HepG2 (cell line): ENCODE measurements at regions not wholly inside any gene's neighbourhood (a gene's known extent, or its start where the extent isn't known, plus 50 kb on each side); places are given as distances from the start of the nearest gene placed in this dataset.

Experiments used
- ATAC-seq: fragments of 200-7000 bp; cut with Tn5 transposase; 3 replicates; pipeline ENCODE4 v1.9.1; 2020; ENCODE audit warnings: mild to moderate bottlenecking, moderate library complexity
- BruUV-seq: library from RNA; stranded (reverse); fragments of 400-500 nt; replicated peaks from 2 replicates; lab custom pipeline; 2021; lab: Mats Ljungman, UMichigan
- CTCF ChIA-PET: fragments of 300-600 bp; formaldehyde crosslinking; extraction: SDS; loops from one replicate; lab custom pipeline; 2021; ENCODE audit warnings: low total read pairs, inconsistent platforms, low intra/inter-chr PET ratio; lab: Yijun Ruan, JAX
- POLR2A ChIA-PET: fragments of 350-600 bp; sonication (Branson Sonifier 250); formaldehyde crosslinking; loops from one replicate; lab custom pipeline; 2020; ENCODE audit warnings: antibody characterized with exemption, inconsistent platforms; lab: Yijun Ruan, JAX
- DNase-seq: peaks from one replicate; pipeline ENCODE4 v3.0.0-alpha.2; 2015; ENCODE audit warnings: low spot score
- FAIRE-seq: peaks from 3 replicates; lab custom pipeline; 2011; peaks lifted over from hg19 to GRCh38; lab: Jason Lieb, UNC
- H2AFZ ChIP-seq: one replicate; pipeline ENCODE4 v1.6.1; 2011; ENCODE audit warnings: low read length, inconsistent platforms
- H3K27ac ChIP-seq: fragments of 300-600 bp; 3 replicates; pipeline ENCODE4 v1.8.0; 2011; ENCODE audit warnings: mixed run types, mild to moderate bottlenecking, mixed read lengths, low read length, inconsistent platforms; ENCODE audit not compliant: insufficient read depth; ENCODE audit errors: extremely low read length
- H3K27me3 ChIP-seq, 2 experiments: fragments of 200-600 bp in 1 of 2; 2 replicates in 1 of 2; 3 replicates in 1 of 2; pipeline versions ENCODE4 v1.6.0 to v1.8.0; 2011; ENCODE audit warnings: low read length in 2 of 2, mild to moderate bottlenecking in 2 of 2, moderate library complexity in 2 of 2, inconsistent platforms in 1 of 2; ENCODE audit not compliant: insufficient read depth in 2 of 2, control insufficient read depth in 1 of 2
- H3K36me3 ChIP-seq, 2 experiments: fragments of 200-600 bp in 1 of 2; replicated peaks in 1 of 2; 2 replicates in 1 of 2; 3 replicates in 1 of 2; pipeline versions ENCODE4 v1.5.1 to v1.8.0; 2011; ENCODE audit warnings: low read length in 2 of 2, inconsistent platforms in 1 of 2; ENCODE audit not compliant: insufficient read depth in 2 of 2, control insufficient read depth in 1 of 2
- H3K4me1 ChIP-seq: 2 replicates; pipeline ENCODE4 v1.5.1; 2012; ENCODE audit warnings: low read length, inconsistent platforms; ENCODE audit not compliant: insufficient read depth
- H3K4me2 ChIP-seq: 2 replicates; pipeline ENCODE4 v1.6.0; 2011; ENCODE audit warnings: low read depth, low read length, inconsistent platforms
- H3K4me3 ChIP-seq, 3 experiments: fragments of 200-600 bp in 1 of 3; sonication (generic), shearing (Covaris generic) in 1 of 3; replicated peaks in 1 of 3; 2 replicates each; pipeline ENCODE4 v1.5.1; 2011 to 2016; ENCODE audit warnings: low read length in 3 of 3, inconsistent platforms in 2 of 3, low read depth in 2 of 3, mild to moderate bottlenecking in 2 of 3, control low read depth in 1 of 3, mixed read lengths in 1 of 3; ENCODE audit not compliant: insufficient read depth in 1 of 3
- H3K79me2 ChIP-seq: one replicate; pipeline ENCODE4 v1.6.1; 2011; ENCODE audit warnings: low read length, inconsistent platforms; ENCODE audit not compliant: insufficient read depth
- H3K9ac ChIP-seq: 2 replicates; pipeline ENCODE4 v1.6.0; 2011; ENCODE audit warnings: mild to moderate bottlenecking, low read depth, low read length, inconsistent platforms; ENCODE audit not compliant: insufficient read depth
- H3K9me3 ChIP-seq: 2 replicates; pipeline ENCODE4 v1.5.1; 2012; ENCODE audit warnings: mild to moderate bottlenecking, low read length
- H4K20me1 ChIP-seq: 2 replicates; pipeline ENCODE4 v1.6.0; 2011; ENCODE audit warnings: inconsistent platforms, mild to moderate bottlenecking, low read length, moderate library complexity; ENCODE audit not compliant: insufficient read depth
- HNRNPK ChIP-seq: fragments of 200-400 bp; formaldehyde crosslinking; IDR thresholded peaks from 2 replicates; pipeline ENCODE4 v1.6.1; 2018; ENCODE audit warnings: low read length, low read depth, moderate library complexity, mild to moderate bottlenecking; ENCODE audit not compliant: poor library complexity, severe bottlenecking
- SRSF4 ChIP-seq: fragments of 200-400 bp; formaldehyde crosslinking; IDR thresholded peaks from one replicate; pipeline ENCODE4 v1.6.1; 2018; ENCODE audit warnings: mild to moderate bottlenecking, low read depth, low read length, moderate library complexity; ENCODE audit not compliant: poor library complexity, severe bottlenecking
- SYNCRIP ChIP-seq: fragments of 200-400 bp; formaldehyde crosslinking; IDR thresholded peaks from 2 replicates; pipeline ENCODE4 v1.6.1; 2018; ENCODE audit warnings: mild to moderate bottlenecking, low read depth, low read length; ENCODE audit not compliant: insufficient read depth
- THAP11 ChIP-seq: IDR thresholded peaks from 2 replicates; pipeline ENCODE4 v1.6.1; 2016; ENCODE audit warnings: missing biosample characterization, missing genetic modification reagents
- ZNF143 ChIP-seq: sonication (generic); formaldehyde crosslinking; IDR thresholded peaks from 2 replicates; pipeline ENCODE4 v1.4.0; 2020; ENCODE audit warnings: missing genetic modification reagents
- ZNF256 ChIP-seq: sonication (generic); formaldehyde crosslinking; conservative IDR thresholded peaks from 2 replicates; pipeline ENCODE4 v1.4.0; 2020; ENCODE audit warnings: missing genetic modification reagents
- ZNF430 ChIP-seq: sonication (generic); formaldehyde crosslinking; IDR thresholded peaks from 2 replicates; pipeline ENCODE4 v1.9.0; 2021; ENCODE audit warnings: mild to moderate bottlenecking, missing genetic modification reagents
- ZNF703 ChIP-seq: sonication (generic); formaldehyde crosslinking; IDR thresholded peaks from 2 replicates; pipeline ENCODE4 v1.5.1; 2020; ENCODE audit warnings: missing genetic modification reagents, mild to moderate bottlenecking, moderate library complexity, borderline replicate concordance
- ZSCAN20 ChIP-seq: sonication (generic); formaldehyde crosslinking; IDR thresholded peaks from 2 replicates; pipeline ENCODE4 v1.4.0; 2020; ENCODE audit warnings: missing genetic modification reagents, mild to moderate bottlenecking, borderline replicate concordance
- WGBS: methylation state at CpG from one replicate; pipeline ENCODE4 v1.1.6; 2017; ENCODE audit warnings: low lambda C conversion rate; 5-methylcytosine and 5-hydroxymethylcytosine counted together
- in situ Hi-C: cut with HindIII; loops from 2 replicates; pipeline ENCODE4 v1.10.0; 2017; ENCODE audit warnings: low pct_unique_long_range_greater_than_20kb; ENCODE audit not compliant: extremely low pct_ligation_motif_present
- intact Hi-C: fragments of 100-400 bp; cut with micrococcal nuclease; formaldehyde crosslinking; loops from one replicate; pipeline ENCODE4 v1.10.0; 2022; ENCODE audit not compliant: unreplicated experiment
- TF ChIP-seq, protein P1 (sequence below): sonication (generic); formaldehyde crosslinking; IDR thresholded peaks from 2 replicates; pipeline ENCODE4 v1.8.1; 2023; ENCODE audit warnings: mild to moderate bottlenecking, inconsistent platforms, moderate library complexity, missing genetic modification reagents, borderline replicate concordance

DNA sequence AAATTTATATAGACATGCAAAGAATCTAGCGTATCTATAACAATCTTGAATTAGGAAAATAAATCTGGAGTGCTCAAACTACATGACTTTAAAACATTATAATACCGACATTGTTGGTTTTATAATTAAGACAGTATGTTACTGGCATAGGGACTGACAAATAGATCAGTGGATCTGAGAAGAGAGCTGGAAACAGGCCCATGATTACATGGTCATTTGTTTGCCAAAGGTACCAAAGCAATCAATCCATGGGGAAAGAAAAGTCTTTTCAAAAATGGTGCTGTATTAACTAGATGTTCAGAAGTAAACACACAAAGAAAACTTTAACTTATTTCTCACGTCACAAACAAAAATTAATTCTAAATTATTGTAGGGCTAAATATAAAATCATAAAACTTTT lies 124.2 kb downstream of the BCL2L11 start:
- CTCF ChIA-PET, result no interaction called here
- no peak overlapping the region for H3K27ac ChIP-seq

DNA sequence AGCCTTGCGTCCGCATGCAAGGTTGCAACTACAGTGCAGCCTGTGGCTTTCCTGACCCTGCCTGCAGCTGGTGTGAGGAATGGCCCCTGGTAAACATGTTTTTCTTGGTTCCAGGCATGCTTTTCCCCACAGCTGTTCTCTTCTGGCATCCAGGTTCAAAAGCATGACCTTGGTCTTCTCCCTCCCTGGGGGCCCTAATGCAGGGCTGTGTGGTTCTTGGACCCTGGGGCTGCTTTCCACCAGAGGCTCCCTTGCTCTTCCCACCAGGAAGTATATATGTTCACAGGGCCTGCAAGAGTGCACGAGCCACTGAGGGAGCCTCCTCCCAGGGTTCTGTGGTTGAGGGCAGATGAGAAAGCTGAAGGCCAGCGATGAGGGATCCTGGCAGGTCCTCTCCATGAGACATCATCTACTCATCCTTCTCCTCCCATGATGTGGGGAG lies 125.9 kb downstream of the BCL2L11 start:
- H2AFZ ChIP-seq, result no peak overlapping the region
- no peak overlapping the region for H3K9ac ChIP-seq
- in situ Hi-C loops (no loop called here), intact Hi-C loops (no loop called here)
- H3K36me3 ChIP-seq, result peaks cover 0 to 2% of the 10 kb centered on the region in 2 experiments; a peak in 2 of 5 replicates
- WGBS, result 57% methylated on average over 4 of the region's 4 CpGs
- no peak overlapping the region for H3K27ac ChIP-seq
- H3K4me2 ChIP-seq, result peak overlapping the region; percentile 30; the same call in 1 of the 2 replicates
- H3K4me3 ChIP-seq, result no peak overlapping the region
- FAIRE-seq, result no peak
- peak; percentile 67 for DNase-seq
- ChIA-PET CTCF (no interaction called here), POLR2A (no interaction called here)
- BruUV-seq, result no TSS peak
- H3K9me3 ChIP-seq, result no peaks in the 10 kb centered on the region
- peak; percentile 97 for ATAC-seq
- peaks cover 29% of the 10 kb centered on the region for H3K4me1 ChIP-seq
- no peaks in the 10 kb centered on the region for H3K27me3 ChIP-seq
- peaks cover 5% of the 10 kb centered on the region; the same call in 1 of the 2 replicates for H4K20me1 ChIP-seq
- no peaks in the 10 kb centered on the region for H3K79me2 ChIP-seq
- TF ChIP-seq ZNF143, result no peak
- TF ChIP-seq, protein P1, sequence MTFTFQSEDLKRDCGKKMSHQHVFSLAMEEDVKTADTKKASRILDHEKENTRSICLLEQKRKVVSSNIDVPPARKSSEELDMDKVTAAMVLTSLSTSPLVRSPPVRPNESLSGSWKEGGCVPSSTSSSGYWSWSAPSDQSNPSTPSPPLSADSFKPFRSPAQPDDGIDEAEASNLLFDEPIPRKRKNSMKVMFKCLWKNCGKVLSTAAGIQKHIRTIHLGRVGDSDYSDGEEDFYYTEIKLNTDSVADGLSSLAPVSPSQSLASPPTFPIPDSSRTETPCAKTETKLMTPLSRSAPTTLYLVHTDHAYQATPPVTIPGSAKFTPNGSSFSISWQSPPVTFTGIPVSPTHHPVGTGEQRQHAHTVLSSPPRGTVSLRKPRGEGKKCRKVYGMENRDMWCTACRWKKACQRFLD (CRISPR knock-in tag), result no peak
- peak; percentile 69 for TF ChIP-seq ZNF703 (CRISPR knock-in tag)
- TF ChIP-seq THAP11, result peak; percentile 62
- TF ChIP-seq SRSF4, result no peak
- no peak for TF ChIP-seq ZNF256 (CRISPR knock-in tag)
- TF ChIP-seq ZSCAN20 (CRISPR knock-in tag), result no peak
- TF ChIP-seq ZNF430 (CRISPR knock-in tag), result peak; percentile 75; the same call in 1 of the 2 replicates

More for the DNA sequence above, 124.2 kb downstream of the BCL2L11 start:
- in situ Hi-C loops, result no loop called here
- Histone ChIP-seq H3K36me3 (peaks cover 0 to 2% of the 10 kb centered on the region in 2 experiments; a peak in 2 of 5 replicates), H2AFZ (no peak overlapping the region), H3K4me2 (no peak overlapping the region), H3K9me3 (no peaks in the 10 kb centered on the region), H3K4me3 (no peak overlapping the region), H3K4me1 (peaks cover 18% of the 10 kb centered on the region), H3K9ac (no peak overlapping the region)
- BruUV-seq, result no TSS peak
- 95% methylated on average over 3 of the region's 3 CpGs for WGBS
- TF ChIP-seq HNRNPK (no peak), SYNCRIP (no peak)
- TF ChIP-seq, all 625 proteins: peak for 0
- no peak for FAIRE-seq
- H3K27me3 ChIP-seq, result no peaks in the 10 kb centered on the region
- DNase-seq, result no peak
- ATAC-seq, result no peak
- H3K79me2 ChIP-seq, result no peaks in the 10 kb centered on the region
- H4K20me1 ChIP-seq, result no peaks in the 10 kb centered on the region
- intact Hi-C loops, result no loop called here
- POLR2A ChIA-PET, result no interaction called here
